ENCODE measurements at regions not wholly inside any gene's neighbourhood (a gene's known extent, or its start where the extent isn't known, plus 50 kb on each side); places are given as distances from the start of the nearest gene placed in this dataset.

DNA sequence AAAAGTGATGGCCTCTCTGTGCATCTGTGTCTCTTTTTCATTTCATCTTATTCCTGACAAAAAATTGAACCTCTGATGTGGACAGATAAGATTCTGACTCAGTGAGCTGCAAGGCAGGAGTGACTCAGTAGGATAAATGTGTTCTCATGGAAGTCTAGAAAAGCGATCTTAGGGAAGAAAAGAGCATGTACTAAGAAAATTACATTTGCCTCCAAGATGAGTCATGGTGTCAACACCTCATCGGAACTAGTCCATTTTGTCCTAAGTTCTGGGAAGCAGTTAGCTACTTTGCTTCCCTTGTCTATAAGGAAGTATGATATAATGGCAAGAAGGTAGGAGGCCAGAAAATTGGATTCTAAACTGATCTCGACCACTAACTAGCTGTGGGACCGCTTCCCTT is 83.5 kb upstream of the AFF2 start:
- Mint-ChIP-seq H3K4me3 (no peak overlapping the region), H3K4me1 (no peaks in the 10 kb centered on the region), H3K27ac (no peak overlapping the region), H3K36me3 (ENCODE audit: low read depth) (no peaks in the 10 kb centered on the region), H3K9me3 (peaks cover 17% of the 10 kb centered on the region), H3K27me3 (ENCODE audit: low read depth, poor library complexity) (no peaks in the 10 kb centered on the region)
- DNase-seq: no peak
- TF ChIP-seq, protein P1, sequence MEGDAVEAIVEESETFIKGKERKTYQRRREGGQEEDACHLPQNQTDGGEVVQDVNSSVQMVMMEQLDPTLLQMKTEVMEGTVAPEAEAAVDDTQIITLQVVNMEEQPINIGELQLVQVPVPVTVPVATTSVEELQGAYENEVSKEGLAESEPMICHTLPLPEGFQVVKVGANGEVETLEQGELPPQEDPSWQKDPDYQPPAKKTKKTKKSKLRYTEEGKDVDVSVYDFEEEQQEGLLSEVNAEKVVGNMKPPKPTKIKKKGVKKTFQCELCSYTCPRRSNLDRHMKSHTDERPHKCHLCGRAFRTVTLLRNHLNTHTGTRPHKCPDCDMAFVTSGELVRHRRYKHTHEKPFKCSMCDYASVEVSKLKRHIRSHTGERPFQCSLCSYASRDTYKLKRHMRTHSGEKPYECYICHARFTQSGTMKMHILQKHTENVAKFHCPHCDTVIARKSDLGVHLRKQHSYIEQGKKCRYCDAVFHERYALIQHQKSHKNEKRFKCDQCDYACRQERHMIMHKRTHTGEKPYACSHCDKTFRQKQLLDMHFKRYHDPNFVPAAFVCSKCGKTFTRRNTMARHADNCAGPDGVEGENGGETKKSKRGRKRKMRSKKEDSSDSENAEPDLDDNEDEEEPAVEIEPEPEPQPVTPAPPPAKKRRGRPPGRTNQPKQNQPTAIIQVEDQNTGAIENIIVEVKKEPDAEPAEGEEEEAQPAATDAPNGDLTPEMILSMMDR (IDR thresholded peaks at IDR 0.05): no peak

DNA sequence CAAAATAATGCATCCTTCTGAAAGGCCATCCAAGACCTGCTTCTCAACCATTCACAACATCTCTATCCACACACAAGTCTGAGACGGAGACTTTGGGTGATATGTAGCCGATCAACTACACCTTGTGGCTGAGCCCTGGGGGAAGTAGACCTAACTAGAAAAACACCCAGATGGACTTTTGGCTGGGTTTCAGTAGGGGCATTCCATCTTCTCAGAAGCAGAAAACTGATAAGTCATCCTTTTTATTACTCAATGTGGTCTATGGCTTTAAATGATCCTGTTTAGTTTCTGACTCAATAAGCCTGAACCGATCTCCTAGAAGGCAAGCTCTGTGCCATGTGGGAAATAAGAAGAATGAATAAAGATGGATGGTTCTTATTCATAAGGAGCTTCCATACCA is 82.5 kb upstream of the AFF2 start:
- Mint-ChIP-seq H3K27me3 (ENCODE audit: low read depth, poor library complexity) (no peaks in the 10 kb centered on the region), H3K4me1 (no peaks in the 10 kb centered on the region)

DNA sequence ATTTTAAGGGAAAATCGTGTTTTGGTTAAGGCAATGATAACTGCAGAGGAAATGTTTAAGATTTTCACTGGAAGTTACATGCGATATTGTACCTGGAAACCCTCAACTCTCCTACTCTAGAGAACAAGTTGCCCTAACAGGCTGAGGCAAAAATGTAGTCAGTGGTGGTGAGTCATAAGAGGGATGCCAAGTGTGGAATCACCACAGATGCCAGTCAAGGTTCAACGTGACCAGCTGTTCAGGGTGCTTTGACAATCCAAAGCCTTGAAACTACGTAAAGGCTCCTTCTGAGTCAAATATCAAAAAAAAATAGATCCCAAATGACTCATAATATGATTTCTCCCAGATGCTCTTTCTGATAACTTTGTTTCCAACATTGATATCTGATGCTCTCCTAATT is 77.9 kb upstream of the AFF2 start:
- no peak overlapping the region for H3K27ac Mint-ChIP-seq
- H3K4me1 Mint-ChIP-seq: peaks cover 7% of the 10 kb centered on the region
- TF ChIP-seq, protein P1 (IDR thresholded peaks at IDR 0.05): no peak
- peaks cover 19% of the 10 kb centered on the region for H3K9me3 Mint-ChIP-seq
- H3K4me3 Mint-ChIP-seq: no peak overlapping the region
- H3K36me3 Mint-ChIP-seq (ENCODE audit: low read depth): no peaks in the 10 kb centered on the region
- DNase-seq: no peak
- no peaks in the 10 kb centered on the region for H3K27me3 Mint-ChIP-seq (ENCODE audit: low read depth, poor library complexity)

More for the DNA sequence above, 82.5 kb upstream of the AFF2 start:
- Mint-ChIP-seq H3K9me3 (peaks cover 17% of the 10 kb centered on the region), H3K4me3 (no peak overlapping the region), H3K27ac (no peak overlapping the region), H3K36me3 (ENCODE audit: low read depth) (no peaks in the 10 kb centered on the region)
- DNase-seq: no peak
- TF ChIP-seq, protein P1 (IDR thresholded peaks at IDR 0.05): no peak

DNA sequence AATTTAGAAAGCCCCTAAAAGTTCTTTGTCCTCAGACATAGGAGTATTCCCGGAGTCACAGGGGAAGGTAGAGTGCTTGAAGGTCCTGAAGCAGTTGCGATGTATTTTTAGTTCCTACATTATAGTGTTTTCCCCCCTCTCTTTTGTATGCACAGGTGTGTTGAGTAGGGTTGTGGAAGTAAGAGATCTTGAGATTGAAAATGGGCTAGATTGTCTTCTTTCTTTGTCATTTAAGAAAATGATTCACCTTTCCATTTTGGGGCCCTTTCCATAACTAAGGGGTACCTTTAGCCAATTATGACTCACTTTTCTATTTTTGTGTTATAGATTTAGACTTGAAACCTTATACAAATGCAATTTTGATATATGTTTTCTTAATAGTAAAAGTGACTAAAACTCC is 75.8 kb upstream of the AFF2 start:
- Mint-ChIP-seq H3K36me3 (ENCODE audit: low read depth) (no peaks in the 10 kb centered on the region), H3K27me3 (ENCODE audit: low read depth, poor library complexity) (no peaks in the 10 kb centered on the region), H3K9me3 (peaks cover 9% of the 10 kb centered on the region), H3K4me1 (peaks cover 7% of the 10 kb centered on the region), H3K4me3 (no peak overlapping the region), H3K27ac (no peak overlapping the region)
- no peak for DNase-seq
- TF ChIP-seq, protein P1 (IDR thresholded peaks at IDR 0.05): no peak

DNA sequence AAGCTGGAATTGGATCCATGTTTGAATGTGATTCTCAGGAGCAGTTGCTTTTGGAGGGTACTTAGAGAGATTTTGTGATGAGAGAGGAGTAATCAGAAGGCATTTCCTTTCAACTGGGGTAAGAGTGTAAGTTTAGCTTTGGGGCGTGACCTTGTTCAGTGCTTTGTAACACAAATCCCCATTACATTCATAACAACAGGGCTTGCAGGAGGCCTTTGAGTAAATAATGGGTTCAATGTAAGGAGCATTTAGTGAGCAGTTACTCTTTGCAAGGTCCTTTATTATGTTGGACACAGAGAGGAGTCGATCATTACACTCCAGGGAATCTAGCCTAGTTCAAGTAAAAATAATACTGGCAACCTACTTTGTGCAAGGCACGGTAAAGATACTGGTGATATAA is 74.0 kb upstream of the AFF2 start:
- Mint-ChIP-seq H3K4me1 (peaks cover 7% of the 10 kb centered on the region), H3K27ac (peak overlapping the region; percentile 21), H3K36me3 (ENCODE audit: low read depth) (no peaks in the 10 kb centered on the region), H3K9me3 (peaks cover 6% of the 10 kb centered on the region), H3K27me3 (ENCODE audit: low read depth, poor library complexity) (no peaks in the 10 kb centered on the region), H3K4me3 (no peak overlapping the region)
- DNase-seq: no peak
- TF ChIP-seq, protein P1 (IDR thresholded peaks at IDR 0.05): no peak

DNA sequence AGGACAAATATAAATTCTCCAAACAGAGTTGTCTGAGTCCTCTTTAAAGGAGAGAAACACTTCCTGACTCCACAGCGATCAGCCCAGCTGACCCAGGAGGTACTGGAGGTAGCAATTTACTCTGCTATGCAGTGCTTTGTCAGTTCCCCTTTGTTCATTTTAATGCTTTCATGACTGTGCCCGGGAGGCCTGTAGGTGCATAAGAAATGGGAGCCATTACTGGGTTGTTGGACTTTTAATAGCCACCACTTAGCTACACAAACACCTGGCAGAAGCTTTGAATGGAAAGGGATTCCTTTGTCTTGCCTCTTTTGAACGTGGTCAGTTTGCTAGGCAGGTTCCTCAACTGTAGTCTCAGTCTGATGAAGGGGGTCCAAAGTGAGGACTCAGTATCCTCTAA is 59.0 kb upstream of the AFF2 start:
- Mint-ChIP-seq H3K4me1 (no peaks in the 10 kb centered on the region), H3K27ac (no peak overlapping the region), H3K9me3 (peaks cover 32% of the 10 kb centered on the region), H3K27me3 (ENCODE audit: low read depth, poor library complexity) (peaks cover 5% of the 10 kb centered on the region), H3K4me3 (no peak overlapping the region), H3K36me3 (ENCODE audit: low read depth) (no peaks in the 10 kb centered on the region)
- TF ChIP-seq, protein P1 (IDR thresholded peaks at IDR 0.05): no peak
- DNase-seq: no peak
